ENCODE measurements at regions not wholly inside any gene's neighbourhood (a gene's known extent, or its start where the extent isn't known, plus 50 kb on each side); places are given as distances from the start of the nearest gene placed in this dataset.

GRCh38 chr3:31159331-31160039, 265.0 kb upstream of the GADL1 start:
- Histone ChIP-seq H3K9me3 (ENCODE audit: low read length) (no peaks in the 10 kb centered on the region), H2AFZ (ENCODE audit: low read depth, low read length) (no peak overlapping the region), H3K4me3 (ENCODE audit: low read length) (no peak overlapping the region), H3K36me3 (ENCODE audit: insufficient read depth, low read length) (no peaks in the 10 kb centered on the region), H3K4me1 (ENCODE audit: insufficient read depth, low read length) (no peaks in the 10 kb centered on the region), H3K27me3 (ENCODE audit: insufficient read depth, low read length) (no peaks in the 10 kb centered on the region)

GRCh38 chr3:31161889-31162288, 267.4 kb upstream of the GADL1 start:
- Histone ChIP-seq H3K27me3 (ENCODE audit: insufficient read depth, low read length) (no peaks in the 10 kb centered on the region), H3K9me3 (ENCODE audit: low read length) (no peaks in the 10 kb centered on the region), H3K4me3 (ENCODE audit: low read length) (no peak overlapping the region), H3K4me1 (ENCODE audit: insufficient read depth, low read length) (peaks cover 8% of the 10 kb centered on the region), H3K36me3 (ENCODE audit: insufficient read depth, low read length) (no peaks in the 10 kb centered on the region), H2AFZ (ENCODE audit: low read depth, low read length) (no peak overlapping the region)

- H2AFZ ChIP-seq (ENCODE audit: low read depth, low read length) = no peak overlapping the region
- no peaks in the 10 kb centered on the region for H3K9me3 ChIP-seq (ENCODE audit: low read length)
- peaks cover 8% of the 10 kb centered on the region for H3K4me1 ChIP-seq (ENCODE audit: insufficient read depth, low read length)
- H3K4me3 ChIP-seq (ENCODE audit: low read length) = no peak overlapping the region
- H3K36me3 ChIP-seq (ENCODE audit: insufficient read depth, low read length) = no peaks in the 10 kb centered on the region
- H3K27me3 ChIP-seq (ENCODE audit: insufficient read depth, low read length) = no peaks in the 10 kb centered on the region
Observed at GRCh38 chr3:31164381-31164780, 269.9 kb upstream of the GADL1 start.

GRCh38 chr3:31165399-31165860, 271.0 kb upstream of the GADL1 start:
- Histone ChIP-seq H3K9me3 (ENCODE audit: low read length) (no peaks in the 10 kb centered on the region), H3K36me3 (ENCODE audit: insufficient read depth, low read length) (no peaks in the 10 kb centered on the region), H3K27me3 (ENCODE audit: insufficient read depth, low read length) (no peaks in the 10 kb centered on the region), H3K4me3 (ENCODE audit: low read length) (no peak overlapping the region), H3K4me1 (ENCODE audit: insufficient read depth, low read length) (peaks cover 8% of the 10 kb centered on the region), H2AFZ (ENCODE audit: low read depth, low read length) (peak overlapping the region; percentile 22)

- peaks cover 8% of the 10 kb centered on the region for H3K4me1 ChIP-seq (ENCODE audit: insufficient read depth, low read length)
- H3K36me3 ChIP-seq (ENCODE audit: insufficient read depth, low read length) = no peaks in the 10 kb centered on the region
- no peaks in the 10 kb centered on the region for H3K27me3 ChIP-seq (ENCODE audit: insufficient read depth, low read length)
- H2AFZ ChIP-seq (ENCODE audit: low read depth, low read length) = peak overlapping the region; percentile 22
- H3K4me3 ChIP-seq (ENCODE audit: low read length) = no peak overlapping the region
- H3K9me3 ChIP-seq (ENCODE audit: low read length) = no peaks in the 10 kb centered on the region
Observed at GRCh38 chr3:31166249-31166885, 271.9 kb upstream of the GADL1 start.

GRCh38 chr3:31167666-31168065, 273.2 kb upstream of the GADL1 start:
- H3K4me1 ChIP-seq (ENCODE audit: insufficient read depth, low read length) = peaks cover 8% of the 10 kb centered on the region
- no peaks in the 10 kb centered on the region for H3K27me3 ChIP-seq (ENCODE audit: insufficient read depth, low read length)
- no peak overlapping the region for H2AFZ ChIP-seq (ENCODE audit: low read depth, low read length)
- H3K9me3 ChIP-seq (ENCODE audit: low read length) = no peaks in the 10 kb centered on the region
- H3K4me3 ChIP-seq (ENCODE audit: low read length) = no peak overlapping the region
- no peaks in the 10 kb centered on the region for H3K36me3 ChIP-seq (ENCODE audit: insufficient read depth, low read length)

GRCh38 chr3:31170932-31171670, 276.6 kb upstream of the GADL1 start:
- H3K4me1 ChIP-seq (ENCODE audit: insufficient read depth, low read length) = no peaks in the 10 kb centered on the region
- no peak overlapping the region for H3K4me3 ChIP-seq (ENCODE audit: low read length)
- H2AFZ ChIP-seq (ENCODE audit: low read depth, low read length) = peak overlapping the region; percentile 23

GRCh38 chr3:31172336-31172735, 277.9 kb upstream of the GADL1 start:
- H3K4me1 ChIP-seq (ENCODE audit: insufficient read depth, low read length) = no peaks in the 10 kb centered on the region
- no peaks in the 10 kb centered on the region for H3K27me3 ChIP-seq (ENCODE audit: insufficient read depth, low read length)
- no peaks in the 10 kb centered on the region for H3K36me3 ChIP-seq (ENCODE audit: insufficient read depth, low read length)
- H2AFZ ChIP-seq (ENCODE audit: low read depth, low read length) = no peak overlapping the region
- no peak overlapping the region for H3K4me3 ChIP-seq (ENCODE audit: low read length)
- no peaks in the 10 kb centered on the region for H3K9me3 ChIP-seq (ENCODE audit: low read length)

More at GRCh38 chr3:31170932-31171670, 276.6 kb upstream of the GADL1 start:
- Histone ChIP-seq H3K27me3 (ENCODE audit: insufficient read depth, low read length) (no peaks in the 10 kb centered on the region), H3K9me3 (ENCODE audit: low read length) (no peaks in the 10 kb centered on the region), H3K36me3 (ENCODE audit: insufficient read depth, low read length) (no peaks in the 10 kb centered on the region)

- Histone ChIP-seq H3K36me3 (ENCODE audit: insufficient read depth, low read length) (no peaks in the 10 kb centered on the region), H3K4me3 (ENCODE audit: low read length) (no peak overlapping the region), H3K4me1 (ENCODE audit: insufficient read depth, low read length) (no peaks in the 10 kb centered on the region), H2AFZ (ENCODE audit: low read depth, low read length) (no peak overlapping the region), H3K27me3 (ENCODE audit: insufficient read depth, low read length) (no peaks in the 10 kb centered on the region), H3K9me3 (ENCODE audit: low read length) (no peaks in the 10 kb centered on the region)
Observed at GRCh38 chr3:31173118-31173718, 278.8 kb upstream of the GADL1 start.

- Histone ChIP-seq H2AFZ (ENCODE audit: low read depth, low read length) (no peak overlapping the region), H3K9me3 (ENCODE audit: low read length) (no peaks in the 10 kb centered on the region), H3K4me1 (ENCODE audit: insufficient read depth, low read length) (no peaks in the 10 kb centered on the region), H3K4me3 (ENCODE audit: low read length) (no peak overlapping the region), H3K27me3 (ENCODE audit: insufficient read depth, low read length) (no peaks in the 10 kb centered on the region), H3K36me3 (ENCODE audit: insufficient read depth, low read length) (no peaks in the 10 kb centered on the region)
Observed at GRCh38 chr3:31174079-31174478, 279.6 kb upstream of the GADL1 start.

GRCh38 chr3:31176045-31176444, 281.6 kb upstream of the GADL1 start:
- Histone ChIP-seq H3K4me3 (ENCODE audit: low read length) (no peak overlapping the region), H2AFZ (ENCODE audit: low read depth, low read length) (no peak overlapping the region), H3K4me1 (ENCODE audit: insufficient read depth, low read length) (no peaks in the 10 kb centered on the region), H3K36me3 (ENCODE audit: insufficient read depth, low read length) (no peaks in the 10 kb centered on the region), H3K9me3 (ENCODE audit: low read length) (no peaks in the 10 kb centered on the region), H3K27me3 (ENCODE audit: insufficient read depth, low read length) (no peaks in the 10 kb centered on the region)

GRCh38 chr3:31178467-31178866, 284.0 kb upstream of the GADL1 start:
- Histone ChIP-seq H2AFZ (ENCODE audit: low read depth, low read length) (no peak overlapping the region), H3K27me3 (ENCODE audit: insufficient read depth, low read length) (no peaks in the 10 kb centered on the region), H3K4me1 (ENCODE audit: insufficient read depth, low read length) (no peaks in the 10 kb centered on the region), H3K36me3 (ENCODE audit: insufficient read depth, low read length) (no peaks in the 10 kb centered on the region), H3K9me3 (ENCODE audit: low read length) (no peaks in the 10 kb centered on the region), H3K4me3 (ENCODE audit: low read length) (no peak overlapping the region)

- no peaks in the 10 kb centered on the region for H3K27me3 ChIP-seq (ENCODE audit: insufficient read depth, low read length)
- H2AFZ ChIP-seq (ENCODE audit: low read depth, low read length) = no peak overlapping the region
- no peaks in the 10 kb centered on the region for H3K4me1 ChIP-seq (ENCODE audit: insufficient read depth, low read length)
- no peaks in the 10 kb centered on the region for H3K36me3 ChIP-seq (ENCODE audit: insufficient read depth, low read length)
- H3K9me3 ChIP-seq (ENCODE audit: low read length) = no peaks in the 10 kb centered on the region
- no peak overlapping the region for H3K4me3 ChIP-seq (ENCODE audit: low read length)
Observed at GRCh38 chr3:31179768-31180167, 285.3 kb upstream of the GADL1 start.

Measured in neuron (in vitro differentiated cells).